RKO (cell line): ENCODE measurements at regions not wholly inside any gene's neighbourhood (a gene's known extent, or its start where the extent isn't known, plus 50 kb on each side); places are given as distances from the start of the nearest gene placed in this dataset.

Experiments used
- DNase-seq: peaks from one replicate; pipeline ENCODE4 v3.0.0-alpha.2; 2016; ENCODE audit warnings: low spot score

- no peak for DNase-seq
Observed at GRCh38 chr7:340979-341694, 51.2 kb downstream of the FOXL3 start.

- no peak for DNase-seq
Observed at GRCh38 chr7:341841-342638, 52.1 kb downstream of the FOXL3 start.

- no peak for DNase-seq
Observed at GRCh38 chr7:342681-343216, 52.8 kb downstream of the FOXL3 start.

- no peak for DNase-seq
Observed at GRCh38 chr7:343227-343822, 53.4 kb downstream of the FOXL3 start.

- no peak for DNase-seq
Observed at GRCh38 chr7:343864-344607, 54.1 kb downstream of the FOXL3 start.

- no peak for DNase-seq
Observed at GRCh38 chr7:344608-344994, 54.6 kb downstream of the FOXL3 start.

- DNase-seq, result no peak
Observed at GRCh38 chr7:346116-346898, 56.3 kb downstream of the FOXL3 start.

- DNase-seq, result no peak
Observed at GRCh38 chr7:347001-347590, 57.1 kb downstream of the FOXL3 start.

GRCh38 chr7:347644-348479, 57.9 kb downstream of the FOXL3 start:
- DNase-seq, result no peak

- DNase-seq, result no peak
Observed at GRCh38 chr7:348480-348844, 58.5 kb downstream of the FOXL3 start.

GRCh38 chr7:348962-349743, 59.2 kb downstream of the FOXL3 start:
- DNase-seq, result no peak

- DNase-seq, result no peak
Observed at GRCh38 chr7:351256-351655, 61.3 kb downstream of the FOXL3 start.

GRCh38 chr7:351681-352480, 61.9 kb downstream of the FOXL3 start:
- DNase-seq, result no peak

GRCh38 chr7:353746-354325, 63.9 kb downstream of the FOXL3 start:
- no peak for DNase-seq

- DNase-seq, result no peak
Observed at GRCh38 chr7:354597-355470, 64.9 kb downstream of the FOXL3 start.

GRCh38 chr7:355568-355967, 65.6 kb downstream of the FOXL3 start:
- DNase-seq, result no peak

- DNase-seq, result no peak
Observed at GRCh38 chr7:356087-356486, 66.1 kb downstream of the FOXL3 start.
